ENCODE measurements at regions not wholly inside any gene's neighbourhood (a gene's known extent, or its start where the extent isn't known, plus 50 kb on each side); places are given as distances from the start of the nearest gene placed in this dataset.

DNA sequence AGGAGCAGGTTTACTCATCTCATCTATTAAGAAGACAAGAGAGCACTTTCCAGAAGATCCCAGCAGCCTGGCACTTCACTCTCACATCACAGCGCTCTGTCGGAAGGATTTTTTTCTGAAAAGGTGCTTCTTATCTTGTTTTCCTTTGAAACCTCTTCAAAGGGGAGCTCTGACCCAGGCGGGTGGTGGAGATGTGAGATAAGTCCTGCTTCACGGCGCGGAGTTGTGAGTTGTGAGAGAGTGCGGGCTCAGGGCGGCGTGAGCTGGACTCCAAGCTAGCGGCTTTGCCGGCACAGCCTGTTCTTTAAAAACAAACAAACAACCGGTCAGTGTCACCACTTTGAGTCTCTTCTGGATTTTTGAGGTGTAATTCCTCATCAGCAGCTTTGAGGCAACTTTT, 169.0 kb upstream of the ARGLU1 start:
- DNase-seq: no peak

DNA sequence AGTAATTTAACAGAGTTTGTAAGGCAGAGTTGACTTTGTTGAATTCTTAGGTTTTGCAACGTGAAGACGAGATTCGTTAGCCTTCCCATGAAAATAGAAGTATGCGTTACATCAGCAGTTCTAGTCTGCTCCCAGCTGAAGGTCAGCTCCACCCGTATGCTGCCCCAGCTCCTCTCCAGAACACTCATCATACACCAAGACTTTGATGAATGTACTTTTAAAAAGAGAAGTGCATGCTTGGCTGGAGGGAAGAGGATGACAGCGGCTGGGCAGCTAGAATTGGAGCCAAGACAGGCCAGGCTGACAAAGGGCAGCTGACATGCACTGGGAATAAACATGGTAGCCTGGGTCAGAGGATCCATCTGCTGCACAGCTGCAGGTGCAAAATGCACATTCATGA, 166.3 kb upstream of the ARGLU1 start:
- no peak for DNase-seq

DNA sequence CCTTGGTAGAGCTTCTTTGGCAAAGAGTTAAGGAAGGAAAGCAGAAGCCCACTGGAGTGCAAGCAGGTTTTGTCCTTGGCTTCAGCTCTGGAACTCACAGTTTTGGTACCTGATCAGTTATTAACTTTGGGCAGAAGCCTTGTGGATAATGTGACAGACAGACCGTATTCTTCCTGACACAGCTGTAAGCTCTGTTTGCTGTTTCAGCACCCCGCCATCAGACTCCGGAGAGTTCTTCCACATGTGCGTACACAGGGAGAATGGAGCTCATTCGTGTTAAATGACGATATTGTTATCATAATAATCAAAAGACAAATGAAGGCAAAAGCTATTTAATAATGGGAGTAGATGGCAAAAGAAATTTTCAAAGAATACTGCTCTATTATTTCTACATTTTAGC, 155.1 kb upstream of the ARGLU1 start:
- no peak for DNase-seq

DNA sequence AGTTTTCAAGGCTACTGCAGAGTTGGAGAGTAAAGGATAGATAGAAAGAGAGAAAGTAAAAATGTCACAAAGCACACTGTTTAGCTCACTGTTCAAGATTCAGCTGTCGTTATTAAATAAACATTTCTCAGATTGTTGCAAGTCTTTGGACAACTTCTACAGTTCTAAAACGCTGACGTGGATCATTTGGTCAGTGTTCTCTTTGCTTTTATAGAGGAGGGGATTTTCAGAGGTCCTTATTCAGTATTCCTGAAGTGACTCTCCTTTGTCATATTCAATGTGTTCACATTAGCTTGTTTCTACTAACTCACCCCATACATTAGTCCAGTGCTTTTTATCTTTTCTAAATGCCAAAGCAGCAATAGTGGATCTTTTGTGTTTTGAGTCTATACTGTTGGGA, 154.7 kb upstream of the ARGLU1 start:
- DNase-seq: no peak

DNA sequence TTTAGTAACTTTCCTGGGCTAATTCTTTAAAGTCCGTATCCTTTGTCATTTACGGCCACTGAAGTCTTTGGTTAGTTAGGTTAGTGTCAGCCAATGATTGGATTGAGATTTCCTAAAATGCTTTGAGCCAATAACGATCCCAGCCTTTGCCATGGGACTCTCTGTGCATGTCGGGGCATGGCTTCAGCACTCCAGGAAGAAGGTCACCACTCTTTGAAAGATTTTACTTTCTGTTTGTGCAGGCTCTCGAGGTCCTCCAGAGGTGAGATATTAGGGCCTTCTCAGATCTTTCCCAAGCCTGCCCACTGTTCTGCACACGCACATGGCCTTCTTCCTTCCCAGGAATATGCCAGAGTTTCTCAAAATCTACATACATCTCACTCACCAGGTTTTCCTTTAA, 153.7 kb upstream of the ARGLU1 start:
- DNase-seq: no peak

DNA sequence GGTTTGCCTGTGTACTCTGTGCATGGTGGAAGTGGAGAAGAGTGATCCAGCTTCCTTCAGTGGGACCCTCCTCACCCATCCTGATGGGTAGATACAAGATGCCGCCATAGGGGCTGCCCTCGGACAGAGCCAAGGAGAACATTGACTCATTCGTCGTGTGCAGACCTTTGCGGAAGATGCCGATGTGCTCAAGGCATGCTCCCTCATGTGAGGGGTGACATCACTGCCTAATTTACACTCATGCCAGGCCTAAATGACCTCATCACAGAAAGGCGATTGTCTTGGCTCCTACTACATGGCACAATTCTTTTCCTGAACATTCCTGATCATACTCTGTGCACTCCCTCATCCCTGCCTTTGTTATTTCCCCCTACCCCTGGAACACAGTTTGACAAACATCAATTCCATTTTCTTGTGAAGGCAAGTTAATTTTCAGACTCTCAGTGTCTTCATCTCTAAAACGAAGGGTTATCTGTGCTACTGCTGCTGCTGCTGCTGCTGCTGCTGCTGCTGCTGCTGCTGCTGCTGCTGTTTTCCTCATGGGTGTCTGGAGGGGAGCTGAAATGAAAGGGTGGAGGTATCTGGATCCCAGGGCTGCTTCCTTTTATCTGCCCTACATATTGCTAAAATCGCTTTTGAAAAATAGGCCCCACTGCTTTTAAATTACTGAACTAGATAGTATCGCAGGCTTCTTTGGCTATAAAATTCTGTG, 146.5 kb upstream of the ARGLU1 start:
- DNase-seq: no peak

DNA sequence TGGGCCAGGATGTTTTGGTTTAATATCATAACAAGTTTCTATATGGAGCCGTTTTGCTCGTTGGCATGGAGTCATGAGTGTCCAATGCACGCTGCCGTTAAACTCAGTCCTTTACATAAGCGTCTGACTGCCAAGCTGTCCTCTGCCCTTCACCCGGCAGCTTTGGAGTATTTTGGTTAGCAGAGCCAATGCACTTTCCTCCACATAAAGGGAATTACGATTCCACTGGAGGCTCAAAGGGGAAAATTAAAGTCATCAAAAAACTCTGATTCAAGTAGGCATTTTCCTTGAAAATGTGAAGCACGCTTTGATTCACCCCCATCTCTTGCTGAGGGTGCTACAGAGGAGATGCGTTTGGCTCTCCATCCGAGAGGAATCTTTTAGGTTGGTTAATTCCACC, 144.4 kb upstream of the ARGLU1 start:
- DNase-seq: no peak

DNA sequence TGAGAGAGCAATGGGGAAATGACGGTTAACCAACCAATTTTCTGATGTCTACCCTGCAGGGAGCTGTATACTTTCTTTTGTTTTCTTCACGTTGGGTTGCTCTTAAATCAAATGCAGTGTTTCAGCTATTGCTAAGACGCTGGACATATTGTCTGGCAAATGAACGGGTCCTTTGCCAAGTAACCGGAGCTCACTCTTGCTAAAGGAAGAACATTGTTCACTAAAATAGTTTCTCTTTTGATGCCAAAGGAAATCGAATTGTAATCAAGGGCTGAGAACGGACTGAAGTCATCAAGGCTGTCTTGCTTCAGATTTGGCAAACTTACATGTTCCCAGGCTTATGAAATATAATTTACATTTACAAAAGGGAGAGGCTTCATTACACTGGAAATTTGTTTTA, 142.3 kb upstream of the ARGLU1 start:
- DNase-seq: no peak

DNA sequence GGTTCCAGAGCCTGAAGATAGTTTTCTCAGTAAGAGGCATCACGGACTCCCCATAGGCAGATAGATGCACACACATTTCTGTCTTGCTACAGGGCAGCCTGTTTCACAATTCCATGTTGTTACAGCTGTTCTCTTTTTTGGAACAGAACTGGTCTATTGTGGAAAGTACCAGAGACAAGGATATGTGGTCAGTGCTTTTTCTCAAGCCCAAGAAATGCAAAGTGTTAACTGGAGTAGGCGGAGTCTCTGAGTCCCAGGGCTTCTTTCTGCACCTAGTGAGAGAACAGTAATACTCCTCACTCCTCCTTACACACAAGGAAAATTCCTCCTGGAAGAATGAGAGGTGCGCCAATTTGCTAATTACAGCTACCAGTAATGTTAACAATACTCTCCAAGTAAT, 141.6 kb upstream of the ARGLU1 start:
- no peak for DNase-seq

DNA sequence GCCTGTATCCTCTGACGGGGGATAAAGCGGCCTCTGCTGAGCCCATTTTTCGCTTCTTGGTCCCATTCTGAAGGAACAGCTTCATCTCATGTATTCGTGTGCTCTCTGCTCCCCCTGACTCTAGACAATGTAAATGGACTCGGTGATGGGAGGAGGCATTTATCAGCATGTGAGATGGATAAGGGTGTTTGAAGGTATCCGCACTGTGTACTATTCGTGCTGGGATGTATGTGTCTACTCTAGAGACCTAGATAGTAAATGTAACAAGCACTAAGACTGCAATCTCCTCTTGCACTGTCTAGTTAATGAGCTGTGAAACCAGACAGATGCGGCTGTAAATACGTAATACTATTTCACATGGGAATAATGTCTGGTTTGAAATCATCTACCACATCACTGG, 134.6 kb upstream of the ARGLU1 start:
- DNase-seq: no peak

DNA sequence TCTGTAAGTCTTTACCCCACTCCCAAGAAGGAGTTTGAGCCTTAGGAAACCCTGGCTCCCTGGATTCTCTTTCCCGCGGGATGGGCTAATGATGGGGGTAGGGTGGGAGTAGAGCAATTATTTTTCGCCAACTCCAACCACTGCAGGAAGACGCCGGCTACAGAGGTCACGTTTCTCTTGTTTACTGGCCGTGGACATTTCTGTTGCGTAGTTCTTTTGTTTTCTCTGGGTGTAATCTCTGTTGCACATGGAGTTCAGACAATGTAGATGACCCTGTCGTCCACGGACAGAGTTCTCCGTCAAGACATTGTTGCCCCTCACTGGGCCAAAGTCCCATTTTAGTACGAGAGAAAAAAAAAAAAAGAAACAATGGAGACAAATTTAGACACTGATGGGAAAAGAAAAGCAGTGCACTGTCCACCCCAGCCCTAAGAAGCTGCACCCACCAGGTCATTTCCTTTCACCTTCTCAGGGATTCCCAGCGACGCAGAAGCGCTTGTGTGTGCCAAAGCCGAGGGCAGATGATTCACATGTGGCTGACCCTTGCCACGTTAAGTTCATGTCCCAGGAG, 133.9 kb upstream of the ARGLU1 start:
- DNase-seq: no peak

DNA sequence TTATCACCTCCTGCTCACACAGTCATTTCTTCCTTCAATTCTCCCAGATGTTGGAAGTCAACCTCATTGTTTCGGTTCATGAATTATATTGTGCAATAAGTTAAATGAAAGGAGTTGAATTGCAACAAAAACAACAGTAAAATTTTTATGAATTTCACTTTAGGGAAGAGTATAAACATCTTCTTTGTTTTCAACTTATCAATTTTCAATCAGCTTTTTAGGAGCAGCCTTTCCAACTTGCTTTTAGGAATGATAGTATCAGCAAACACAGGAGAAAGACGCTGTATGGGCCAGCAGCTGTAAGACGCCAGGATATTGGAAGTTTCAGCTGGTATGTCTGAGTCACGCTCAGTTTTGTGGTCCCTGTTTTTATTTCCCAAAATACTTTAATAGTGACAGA, 132.5 kb upstream of the ARGLU1 start:
- DNase-seq: no peak

DNA sequence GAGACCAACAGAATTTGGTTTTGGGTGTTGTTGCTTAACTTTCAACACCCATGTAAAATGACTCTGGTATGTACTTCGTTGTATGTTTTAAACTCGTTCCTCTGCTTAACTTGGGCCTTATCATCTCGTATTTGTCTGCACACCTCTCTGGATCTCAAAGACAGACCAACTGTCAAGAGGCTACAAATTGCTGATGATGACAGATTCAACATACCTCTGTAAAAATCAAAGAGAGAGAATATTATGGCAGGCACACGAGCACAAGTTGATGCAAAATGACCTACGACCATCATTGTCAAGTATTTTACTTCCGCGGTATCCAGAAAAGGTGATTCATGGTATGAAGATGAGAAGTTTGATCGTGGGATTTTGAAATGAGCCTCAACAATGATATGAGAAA, 132.1 kb upstream of the ARGLU1 start:
- DNase-seq: no peak

DNA sequence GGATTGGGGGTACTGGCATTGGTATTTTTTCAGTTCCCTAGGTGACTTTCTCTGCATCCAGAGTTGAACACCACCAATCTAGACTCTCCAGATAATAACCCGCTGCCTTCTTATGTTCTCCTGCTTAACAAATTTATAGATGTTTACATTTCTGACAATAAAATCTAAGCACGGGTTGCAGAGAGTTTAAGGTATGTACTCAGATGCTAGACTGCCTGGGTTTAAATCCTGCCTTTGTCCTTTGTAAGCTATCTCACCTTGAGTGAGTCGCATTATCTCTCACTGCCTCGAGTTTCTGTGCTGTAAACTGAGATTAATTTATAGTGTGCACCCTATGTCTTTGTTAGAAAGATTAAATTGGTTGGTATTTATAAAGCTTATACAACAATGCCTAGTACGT, 131.4 kb upstream of the ARGLU1 start:
- DNase-seq: no peak

DNA sequence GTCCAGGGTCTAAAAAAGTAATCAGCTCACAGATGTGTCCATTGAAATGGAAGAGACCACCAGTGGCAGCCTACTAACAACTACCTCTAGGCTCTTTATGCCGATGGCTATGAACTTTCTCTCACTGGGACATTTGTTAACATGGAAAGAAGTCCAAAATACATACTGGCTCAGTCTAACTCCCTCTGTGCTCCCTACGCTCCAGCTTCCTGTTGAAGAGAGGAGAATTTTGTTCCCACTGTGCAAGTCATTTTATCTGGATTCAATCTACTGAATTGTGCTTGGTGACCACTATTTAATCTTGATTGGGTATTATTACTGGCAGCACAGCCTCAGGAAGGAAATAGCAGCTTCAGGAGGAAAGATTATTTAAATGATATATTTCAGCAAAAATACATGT, 128.8 kb upstream of the ARGLU1 start:
- no peak for DNase-seq

DNA sequence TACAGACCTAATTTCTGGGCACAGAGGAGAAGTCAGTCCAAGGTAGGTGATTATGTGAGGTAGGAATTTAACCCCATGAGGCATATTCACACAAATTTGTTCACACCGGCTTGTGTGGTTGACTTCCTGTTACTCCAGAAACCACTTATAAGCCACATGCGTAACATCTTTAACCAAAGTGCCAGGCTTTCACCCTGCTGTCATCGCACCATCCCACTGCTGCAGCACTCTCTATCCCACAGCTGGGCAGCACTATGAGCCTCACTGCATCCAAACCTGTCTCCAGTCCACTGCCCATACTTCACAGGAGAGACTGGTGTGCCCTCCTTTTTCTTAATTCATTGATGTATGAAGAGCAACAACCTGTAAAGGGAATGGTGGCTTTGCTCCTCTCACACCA, 128.2 kb upstream of the ARGLU1 start:
- DNase-seq: no peak

DNA sequence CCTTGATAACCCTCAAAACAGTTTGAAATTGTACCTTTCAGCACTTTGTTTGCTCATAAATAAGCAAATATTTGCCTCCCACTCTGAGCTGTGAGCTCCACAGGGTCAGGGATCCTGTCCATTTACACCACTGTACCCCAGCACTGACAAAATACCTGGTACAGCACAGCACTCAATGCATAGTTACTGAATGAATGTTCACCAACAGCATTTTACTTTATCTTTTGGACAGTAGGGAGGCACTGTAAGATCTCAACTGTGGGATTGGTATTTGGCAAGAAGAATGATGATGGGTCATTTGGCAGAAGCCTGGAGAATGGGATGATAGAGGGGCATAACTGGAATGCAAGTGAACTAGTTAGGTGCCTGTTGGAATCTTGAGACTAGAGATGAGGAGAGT, 127.2 kb upstream of the ARGLU1 start:
- DNase-seq: no peak

DNA sequence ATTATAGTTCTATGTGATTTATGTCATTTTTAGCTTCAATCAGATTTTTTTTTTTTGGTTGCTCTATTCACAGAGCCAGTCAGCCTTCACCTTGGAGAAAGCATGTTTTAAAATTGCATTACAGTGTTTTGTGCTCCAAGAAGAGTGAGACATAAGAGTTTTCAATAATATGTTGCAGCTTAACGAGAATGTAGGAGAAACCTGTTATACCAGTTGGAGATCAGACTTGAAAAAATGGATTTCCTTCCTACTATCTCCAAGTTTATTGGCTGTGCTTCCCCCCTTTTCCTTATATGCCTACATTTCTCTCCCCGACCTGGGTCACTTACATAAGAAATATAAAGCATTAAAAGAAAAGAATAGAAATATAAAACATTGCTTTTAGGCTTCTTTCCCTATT, 123.9 kb upstream of the ARGLU1 start:
- no peak for DNase-seq

DNA sequence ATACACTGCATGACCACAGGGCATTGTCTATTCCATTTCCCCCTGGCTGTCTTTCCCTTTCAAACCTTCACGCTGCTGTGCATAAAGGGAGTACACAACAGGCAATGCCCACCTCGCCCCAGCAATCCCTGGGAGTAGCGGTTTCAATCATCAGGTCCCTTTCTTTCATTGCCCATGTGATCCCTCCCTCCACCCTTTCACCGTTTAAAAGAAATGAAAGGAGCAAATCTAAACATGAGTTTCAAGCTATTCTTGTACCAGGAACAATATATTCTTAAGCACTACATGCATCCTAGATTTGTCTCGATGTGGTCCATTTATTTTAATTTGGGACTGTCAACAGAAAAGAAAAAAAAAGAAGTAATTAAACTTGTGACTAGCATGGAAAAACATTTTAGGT, 123.4 kb upstream of the ARGLU1 start:
- DNase-seq: no peak

DNA sequence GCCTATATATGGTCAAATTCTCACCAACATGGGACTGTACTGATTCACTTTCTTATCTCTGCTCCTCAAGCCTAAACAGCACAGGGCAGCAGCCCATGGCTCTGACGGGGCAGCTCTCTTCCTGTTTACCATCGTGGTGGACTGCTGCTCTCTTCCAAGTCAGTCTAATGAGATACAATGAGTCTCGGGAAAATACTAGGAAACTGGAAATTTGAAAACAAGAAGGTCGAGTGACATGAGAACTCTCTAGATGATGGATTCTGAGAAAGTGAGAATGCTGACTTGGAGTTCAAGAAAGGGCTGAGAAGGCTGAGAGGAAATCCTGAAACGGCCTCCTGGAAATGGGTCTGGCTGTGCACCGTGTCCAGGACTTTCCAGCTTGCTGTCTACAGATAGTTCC, 122.8 kb upstream of the ARGLU1 start:
- no peak for DNase-seq

DNA sequence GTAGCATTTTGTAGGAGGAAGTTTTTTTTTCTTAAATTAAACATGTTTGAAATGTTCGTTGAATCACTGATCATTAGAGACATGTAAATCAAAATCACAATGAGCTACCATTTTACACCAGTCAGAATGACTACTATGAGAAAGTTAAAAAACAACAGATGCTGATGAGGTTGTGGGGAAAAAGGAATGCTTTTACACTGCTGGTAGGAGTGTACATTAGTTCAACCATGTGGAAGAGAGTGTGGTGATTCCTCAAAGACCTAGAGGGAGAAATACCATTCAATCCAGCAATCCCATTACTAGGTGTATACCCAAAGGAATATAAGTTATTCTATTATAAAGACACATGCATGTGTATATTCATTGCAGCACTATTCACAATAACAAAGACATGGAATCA, 122.0 kb upstream of the ARGLU1 start:
- DNase-seq: no peak

DNA sequence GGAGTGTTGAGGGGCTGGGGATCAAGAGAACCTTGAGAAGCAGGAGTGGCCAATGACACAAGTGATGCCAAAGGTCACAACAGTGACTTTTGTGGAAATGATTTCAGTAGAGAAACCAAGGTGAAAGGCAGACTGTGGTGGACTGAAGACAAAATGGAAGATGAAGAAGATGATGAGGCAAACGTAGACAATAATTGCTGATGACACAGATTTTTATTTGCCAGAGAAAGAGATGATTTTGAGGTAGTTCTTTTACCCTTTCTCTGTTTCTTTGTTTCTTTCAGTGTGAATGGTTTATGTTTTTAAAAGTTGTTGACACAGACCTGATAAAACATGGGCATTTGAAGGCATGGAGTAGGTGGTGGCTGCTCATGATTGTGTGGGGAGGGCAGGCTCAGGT, 121.0 kb upstream of the ARGLU1 start:
- DNase-seq: no peak

DNA sequence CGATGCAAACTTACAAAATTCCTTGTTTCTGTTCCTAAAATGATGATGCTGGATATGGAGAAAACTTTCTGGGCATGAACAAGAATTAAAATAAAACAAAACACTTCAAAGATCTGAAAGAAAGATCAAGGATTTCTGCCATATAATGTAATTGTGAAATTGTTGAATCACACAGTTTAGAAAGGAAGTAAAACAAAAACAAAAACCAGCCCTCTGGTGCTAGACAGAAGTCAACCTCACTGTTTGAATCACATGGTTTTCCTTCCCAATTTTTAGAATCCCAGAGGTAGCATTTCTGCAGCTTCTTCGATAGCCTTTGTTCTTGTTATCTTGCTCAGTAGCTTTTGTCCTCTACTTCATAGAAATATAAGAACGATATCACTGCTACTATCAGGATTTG, 118.2 kb upstream of the ARGLU1 start:
- no peak for DNase-seq

DNA sequence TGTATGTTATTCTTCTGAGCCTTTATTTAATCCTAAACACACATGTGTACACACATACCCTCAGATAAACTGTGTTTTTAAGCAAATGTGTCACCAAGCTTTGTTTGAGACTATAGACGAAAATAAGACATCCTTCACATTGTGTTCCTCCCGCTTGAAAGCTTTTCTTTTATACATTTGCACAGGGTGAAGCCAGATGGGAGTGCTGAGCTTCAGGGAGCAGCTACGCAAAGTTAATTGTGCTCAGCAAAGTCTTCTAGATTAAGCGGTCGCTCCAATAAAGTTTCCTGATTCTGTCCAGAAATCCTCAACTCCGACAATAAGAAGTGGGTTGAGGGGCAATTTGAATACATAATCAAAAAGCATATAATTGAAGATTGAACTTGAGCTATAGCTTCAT, 117.2 kb upstream of the ARGLU1 start:
- DNase-seq: no peak

DNA sequence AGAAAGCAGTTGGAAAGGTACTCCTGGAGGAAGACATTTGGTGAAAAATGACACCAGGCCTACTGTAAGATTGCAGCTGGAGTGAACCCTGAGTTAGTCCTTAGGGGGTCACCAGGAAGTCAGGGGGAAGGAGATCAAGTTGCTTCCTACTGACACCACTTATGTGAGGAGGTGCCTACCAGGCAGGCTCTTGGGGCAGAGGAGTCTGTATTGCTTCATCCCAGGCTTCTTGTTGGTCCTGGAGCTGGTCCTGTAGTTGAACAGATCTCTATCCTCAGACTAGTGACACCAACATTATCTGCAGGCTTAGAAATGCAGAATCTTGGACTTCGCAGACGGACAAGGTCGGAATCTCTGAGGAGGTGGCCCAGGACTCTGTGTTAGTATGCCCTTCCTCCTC, 116.0 kb upstream of the ARGLU1 start:
- DNase-seq: no peak

DNA sequence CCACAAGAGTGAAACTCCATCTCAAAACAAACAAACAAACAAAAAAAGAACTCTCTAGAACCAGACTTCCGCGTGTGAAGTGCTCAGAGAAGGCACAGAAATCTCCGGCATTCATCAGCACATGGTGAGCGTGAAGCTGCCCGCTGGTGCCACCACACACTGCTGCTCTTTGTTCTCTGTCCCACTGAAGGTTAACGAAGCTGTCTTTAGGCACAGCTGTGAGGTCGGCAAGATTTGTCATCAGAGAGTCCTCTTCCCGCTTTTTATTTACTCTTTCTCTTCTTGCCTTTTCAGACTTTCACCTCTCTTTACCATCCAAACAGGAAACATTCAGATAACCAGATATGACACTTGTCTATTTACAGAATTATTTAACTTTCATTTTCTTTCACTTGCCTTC, 115.2 kb upstream of the ARGLU1 start:
- DNase-seq: no peak

Measured in activated CD4-positive, alpha-beta T cell treated with anti-CD3 and anti-CD28 coated beads for 1 hour (primary cell).